Upper lobe of left lung (tissue), 4 donors: ENCODE measurements at regions not wholly inside any gene's neighbourhood (a gene's known extent, or its start where the extent isn't known, plus 50 kb on each side); places are given as distances from the start of the nearest gene placed in this dataset.
"Not testable (repeated sequence)": the region's sequence is repeated elsewhere in the genome, so short reads cannot be mapped to it uniquely, and the experiment has no call there.

Source experiments
- EP300 ChIP-seq, 4 donors: sonication (generic); formaldehyde crosslinking; IDR thresholded peaks; one replicate each; pipeline ENCODE4 v1.5.1; 2017; ENCODE audit warnings: antibody characterized with exemption in 4 of 4, control low read depth in 2 of 4
- POLR2A ChIP-seq, 4 donors: fragments of 450-650 bp; IDR thresholded peaks; one replicate each; pipeline ENCODE4 v1.5.1; 2016 to 2017; ENCODE audit warnings: antibody characterized with exemption in 4 of 4, mild to moderate bottlenecking in 2 of 4
- POLR2AphosphoS5 ChIP-seq, 2 donors: sonication (generic); formaldehyde crosslinking; IDR thresholded peaks; one replicate each; pipeline ENCODE4 v1.5.1; 2017; ENCODE audit warnings: antibody characterized with exemption in 2 of 2
- TF ChIP-seq, protein P1 (sequence below), 6 experiments: fragments of 450-650 bp in 4 of 6; fragments of 200-600 bp in 2 of 6; sonication (generic) in 2 of 6; IDR thresholded peaks; one replicate each; pipeline ENCODE4 v1.5.1; 2016 to 2019; ENCODE audit warnings: antibody characterized with exemption in 6 of 6

- TF ChIP-seq, protein P1, sequence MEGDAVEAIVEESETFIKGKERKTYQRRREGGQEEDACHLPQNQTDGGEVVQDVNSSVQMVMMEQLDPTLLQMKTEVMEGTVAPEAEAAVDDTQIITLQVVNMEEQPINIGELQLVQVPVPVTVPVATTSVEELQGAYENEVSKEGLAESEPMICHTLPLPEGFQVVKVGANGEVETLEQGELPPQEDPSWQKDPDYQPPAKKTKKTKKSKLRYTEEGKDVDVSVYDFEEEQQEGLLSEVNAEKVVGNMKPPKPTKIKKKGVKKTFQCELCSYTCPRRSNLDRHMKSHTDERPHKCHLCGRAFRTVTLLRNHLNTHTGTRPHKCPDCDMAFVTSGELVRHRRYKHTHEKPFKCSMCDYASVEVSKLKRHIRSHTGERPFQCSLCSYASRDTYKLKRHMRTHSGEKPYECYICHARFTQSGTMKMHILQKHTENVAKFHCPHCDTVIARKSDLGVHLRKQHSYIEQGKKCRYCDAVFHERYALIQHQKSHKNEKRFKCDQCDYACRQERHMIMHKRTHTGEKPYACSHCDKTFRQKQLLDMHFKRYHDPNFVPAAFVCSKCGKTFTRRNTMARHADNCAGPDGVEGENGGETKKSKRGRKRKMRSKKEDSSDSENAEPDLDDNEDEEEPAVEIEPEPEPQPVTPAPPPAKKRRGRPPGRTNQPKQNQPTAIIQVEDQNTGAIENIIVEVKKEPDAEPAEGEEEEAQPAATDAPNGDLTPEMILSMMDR (IDR thresholded peaks at IDR 0.05): not testable (repeated sequence)
- not testable (repeated sequence) for TF ChIP-seq POLR2AphosphoS5, POLR2A, EP300 (IDR thresholded peaks at IDR 0.05)
Measured at GRCh38 chr2:95681589-95682081, 89.8 kb downstream of the TRIM43 start.
